HG02973 (cell line): ENCODE measurements at regions not wholly inside any gene's neighbourhood (a gene's known extent, or its start where the extent isn't known, plus 50 kb on each side); places are given as distances from the start of the nearest gene placed in this dataset.
"Not testable (repeated sequence)": the region's sequence is repeated elsewhere in the genome, so short reads cannot be mapped to it uniquely, and the experiment has no call there.

Experiments
- ATAC-seq: cut with Tn5 transposase; IDR thresholded peaks from one replicate; pipeline ENCODE4 v1.9.1; 2021; ENCODE audit warnings: moderate library complexity; ENCODE audit not compliant: unreplicated experiment

- no peak for ATAC-seq
These were observed 74.7 kb upstream of the PTPN1 start for GRCh38 chr20:50435397-50436051.

DNA sequence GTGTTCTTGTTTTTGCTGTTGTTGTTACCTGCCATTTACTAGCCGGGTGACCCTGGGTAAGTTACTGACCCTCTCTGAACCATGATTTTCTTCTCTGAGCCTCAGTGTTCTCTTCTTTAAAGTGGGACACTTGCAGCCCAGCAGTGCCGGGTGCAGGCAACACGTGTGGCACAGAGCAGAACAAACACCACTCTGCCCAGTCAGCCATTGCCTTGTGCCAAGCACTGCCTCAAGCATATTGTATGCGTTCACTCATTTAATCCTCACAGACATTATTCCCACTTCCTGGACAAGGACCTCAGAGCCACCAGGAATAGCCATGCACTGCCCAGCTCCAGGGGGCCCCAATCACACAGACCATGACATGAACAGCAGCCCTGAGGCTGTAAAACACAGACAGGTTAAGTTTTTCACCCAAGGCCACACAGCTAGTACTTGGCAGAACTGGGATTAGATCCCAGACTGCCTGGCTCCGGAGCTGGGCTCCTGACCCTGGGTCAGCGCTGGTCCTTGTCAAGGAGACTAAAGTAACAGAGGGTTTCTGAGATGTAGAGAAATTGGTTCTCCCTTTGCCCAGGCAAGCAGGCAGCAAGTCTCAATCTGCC is 74.0 kb upstream of the PTPN1 start:
- no peak for ATAC-seq

DNA sequence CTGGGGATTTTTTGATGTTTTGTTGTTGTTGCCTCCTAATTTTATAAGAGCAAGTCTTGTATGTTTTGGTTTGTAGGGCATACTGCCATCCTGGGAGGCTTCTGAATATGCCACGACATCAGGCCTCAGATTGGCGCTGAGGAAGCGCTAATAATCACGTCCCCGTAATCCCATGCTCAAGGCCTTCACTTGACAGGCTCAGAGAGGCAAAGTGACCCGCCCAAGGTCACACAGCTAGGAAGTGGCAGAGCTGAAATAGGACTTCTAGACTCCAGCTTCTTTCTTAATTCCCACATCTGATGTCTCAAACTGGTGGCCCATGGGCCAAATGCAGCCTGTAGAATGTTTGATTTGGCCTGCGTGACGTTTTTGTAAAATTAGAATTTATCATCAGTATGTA is 73.5 kb upstream of the PTPN1 start:
- no peak for ATAC-seq

GRCh38 chr20:50438986-50439407 is 71.2 kb upstream of the PTPN1 start:
- no peak for ATAC-seq

DNA sequence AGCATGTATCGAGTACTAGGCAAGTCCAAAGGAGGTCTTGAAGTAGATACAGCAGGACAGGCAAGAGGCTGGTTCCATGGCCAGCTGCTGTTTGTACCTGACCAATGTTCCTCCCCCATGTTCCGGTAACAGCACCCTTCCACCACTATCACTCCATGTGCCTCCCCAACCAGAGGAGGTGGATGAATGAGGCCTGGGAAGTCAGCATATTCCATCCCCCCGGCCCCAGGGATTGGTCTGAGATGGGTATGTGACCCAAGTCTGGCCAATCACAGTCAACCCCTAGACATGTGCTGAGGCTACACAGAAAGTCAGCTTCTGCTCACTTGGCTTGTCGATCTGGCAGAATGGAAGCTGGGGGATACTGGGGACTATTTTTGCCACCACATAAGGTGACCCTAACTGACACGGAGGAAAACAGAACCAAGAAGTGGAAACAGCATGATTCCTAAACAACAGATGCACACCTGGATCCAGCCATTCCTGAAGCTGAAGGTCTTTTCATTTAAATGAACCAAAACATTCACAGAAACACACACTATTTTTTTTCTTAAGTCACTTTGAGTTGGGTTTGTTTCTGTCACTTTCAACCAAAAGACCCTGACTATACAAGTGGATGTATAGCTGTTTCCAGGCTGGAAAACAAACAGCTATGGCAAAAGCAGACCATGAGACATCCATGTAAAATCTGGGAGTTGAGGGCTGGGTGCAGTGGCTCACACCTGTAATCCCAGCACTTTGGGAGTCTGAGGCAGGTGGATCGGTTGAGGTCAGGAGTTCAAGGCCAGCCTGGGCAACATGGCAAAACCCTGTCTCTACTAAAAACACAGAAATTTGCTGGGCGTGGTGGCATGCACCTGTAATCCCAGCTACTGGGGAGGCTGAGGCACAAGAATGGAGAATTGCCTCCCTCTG is 70.4 kb upstream of the PTPN1 start:
- ATAC-seq = no peak

- ATAC-seq = no peak
These were observed 67.7 kb upstream of the PTPN1 start for GRCh38 chr20:50442512-50442911.

DNA sequence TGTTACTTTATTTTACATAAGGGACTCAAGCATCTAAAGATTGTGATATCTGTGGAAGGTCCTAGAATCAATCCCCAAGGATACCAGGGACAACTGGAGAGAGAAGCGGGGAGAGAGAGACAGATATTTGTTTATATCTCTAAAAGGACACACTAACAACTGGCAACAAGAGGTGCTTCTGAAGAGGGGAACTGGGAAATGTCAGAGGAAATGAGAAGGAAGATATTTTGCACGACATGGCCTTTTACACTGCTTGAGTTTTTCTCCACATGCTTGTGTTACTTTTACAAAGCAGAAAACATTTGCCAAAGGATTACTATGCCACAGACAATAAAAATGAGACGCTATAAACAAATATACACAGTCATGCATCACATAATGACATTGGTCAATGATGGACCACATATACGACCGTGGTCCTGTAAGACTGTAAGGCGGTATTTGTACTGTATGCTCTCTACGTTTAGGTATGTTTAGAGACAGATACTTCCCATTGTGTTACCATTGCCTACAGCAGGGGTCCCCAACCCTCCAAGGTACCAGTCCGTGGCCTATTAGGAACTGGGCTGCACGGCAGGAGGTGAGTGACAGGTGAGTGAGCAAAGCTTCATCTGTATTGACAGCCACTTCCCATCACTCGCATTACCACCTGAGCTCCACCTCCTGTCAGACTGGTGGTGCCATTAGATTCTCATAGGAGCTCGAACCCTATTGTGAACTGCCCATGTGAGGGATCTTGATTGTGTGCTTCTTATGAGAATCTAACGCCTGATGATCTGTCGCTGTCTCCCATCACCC is 64.6 kb upstream of the PTPN1 start:
- ATAC-seq = no peak

- no peak for ATAC-seq
These were observed 63.7 kb upstream of the PTPN1 start for GRCh38 chr20:50446351-50447101.

GRCh38 chr20:50447102-50447804 is 62.9 kb upstream of the PTPN1 start:
- no peak for ATAC-seq

DNA sequence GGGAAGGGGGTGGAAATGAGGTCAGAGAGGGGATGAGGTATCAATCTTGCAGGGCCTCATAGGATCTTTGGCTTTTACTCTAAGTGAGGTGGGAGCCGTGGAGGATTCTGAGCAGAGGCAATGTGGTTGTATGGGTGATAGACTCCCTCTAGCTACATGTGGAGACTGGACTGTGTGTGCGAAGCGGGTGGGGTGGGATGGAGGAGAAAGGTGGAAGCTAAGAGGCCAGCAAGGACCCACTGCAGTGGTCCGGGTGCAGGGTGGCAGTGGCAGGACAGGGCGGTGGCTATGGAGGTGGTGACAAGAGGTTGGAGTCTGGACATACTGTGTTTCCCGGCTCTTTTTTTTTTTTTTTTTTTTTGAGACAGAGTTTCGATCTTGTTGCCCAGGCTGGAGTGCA is 62.4 kb upstream of the PTPN1 start:
- no peak for ATAC-seq

- ATAC-seq = not testable (repeated sequence)
These were observed 61.4 kb upstream of the PTPN1 start for GRCh38 chr20:50448625-50449403.

DNA sequence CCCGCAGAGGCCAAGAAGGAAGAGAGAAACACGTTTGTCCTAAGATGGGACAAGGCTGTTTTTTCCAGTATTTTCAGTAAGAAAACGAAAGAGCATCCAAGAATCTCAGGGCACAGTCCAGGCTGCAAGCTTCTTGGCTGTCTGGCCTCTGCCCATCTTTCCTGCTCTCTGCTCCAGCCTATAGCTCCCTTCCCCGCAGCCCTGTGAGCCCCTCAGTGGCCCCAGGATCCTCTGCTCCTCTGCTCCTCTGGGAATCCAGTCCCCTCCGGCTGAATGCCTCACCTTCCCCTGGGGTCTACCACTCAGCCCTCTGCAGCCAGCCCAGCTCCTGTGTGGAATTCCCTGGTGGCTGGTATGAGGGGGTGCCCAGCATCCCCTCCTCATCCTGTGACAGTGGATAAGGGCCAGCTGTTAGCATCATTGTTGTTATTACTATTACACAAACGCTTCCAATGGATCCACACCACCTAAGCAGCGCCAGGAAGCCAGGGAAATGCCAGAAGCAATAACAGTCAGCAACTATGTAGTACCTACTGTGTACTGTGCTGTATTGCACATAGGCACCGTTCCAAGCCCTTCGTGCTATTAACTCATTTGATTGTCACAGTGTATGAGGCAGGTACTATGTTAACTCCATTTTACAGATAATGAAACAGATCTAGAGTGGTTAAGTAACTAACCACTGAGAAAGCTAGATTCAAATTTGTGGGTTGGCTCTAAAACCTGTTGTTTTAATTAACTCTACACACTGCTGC is 60.3 kb upstream of the PTPN1 start:
- peak; percentile 55 for ATAC-seq

DNA sequence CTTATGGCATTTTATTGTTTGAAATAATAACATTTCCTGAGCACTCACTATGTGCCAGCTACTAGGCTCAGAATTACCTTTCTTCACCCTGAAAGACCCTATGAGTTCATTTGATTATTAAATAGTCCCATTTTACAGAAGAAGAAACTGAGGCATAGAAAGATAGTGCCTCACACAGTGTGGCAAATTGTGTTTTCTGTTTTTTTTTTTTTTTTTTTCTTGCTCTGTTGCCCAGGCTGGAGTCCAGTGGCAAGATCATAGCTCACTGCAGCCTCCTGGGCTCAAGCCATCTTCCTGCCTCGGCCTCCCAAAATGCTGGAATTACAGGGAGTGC is 59.7 kb upstream of the PTPN1 start:
- ATAC-seq = no peak

- peak; percentile 75 for ATAC-seq
These were observed 59.1 kb upstream of the PTPN1 start for GRCh38 chr20:50450881-50451752.

DNA sequence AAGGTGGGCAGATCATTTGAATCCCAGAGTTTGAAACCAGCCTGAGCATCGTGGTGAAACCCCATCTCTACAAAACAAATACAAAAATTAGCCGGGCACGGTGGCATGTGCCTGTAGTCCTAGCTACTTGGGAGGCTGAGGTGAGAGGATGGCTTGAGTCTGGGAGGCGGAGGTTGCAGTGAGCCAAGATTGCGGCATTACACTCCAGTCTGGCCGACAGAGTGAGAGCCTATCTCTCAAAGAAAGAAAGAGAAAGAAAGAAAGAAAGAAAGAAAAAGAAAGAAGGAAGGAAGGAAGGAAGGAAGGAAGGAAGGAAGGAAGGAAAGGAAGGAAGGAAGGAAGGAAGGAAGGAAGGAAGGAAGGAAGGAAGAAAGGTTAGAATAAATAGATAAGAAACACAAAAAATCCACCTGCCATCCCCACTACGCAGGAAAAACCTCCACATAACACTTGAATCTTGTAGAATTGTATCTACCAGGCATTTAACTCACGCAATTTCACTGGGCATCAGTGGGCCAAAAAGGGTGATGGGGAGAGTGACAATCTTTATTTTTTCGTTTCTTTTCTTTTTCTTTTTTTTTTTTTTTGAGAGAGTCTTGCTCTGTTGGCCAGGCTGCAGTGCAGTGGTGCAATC is 58.3 kb upstream of the PTPN1 start:
- not testable (repeated sequence) for ATAC-seq

GRCh38 chr20:50453533-50454244 is 56.5 kb upstream of the PTPN1 start:
- ATAC-seq = no peak
